ENCODE measurements at regions not wholly inside any gene's neighbourhood (a gene's known extent, or its start where the extent isn't known, plus 50 kb on each side); places are given as distances from the start of the nearest gene placed in this dataset.
"Not testable (repeated sequence)": the region's sequence is repeated elsewhere in the genome, so short reads cannot be mapped to it uniquely, and the experiment has no call there.

- TF ChIP-seq ZNF274 (IDR thresholded peaks at IDR 0.05; ENCODE audit: low read depth, low read length); YY1 (IDR thresholded peaks at IDR 0.05; ENCODE audit: insufficient read depth, insufficient read length); SUZ12 (IDR thresholded peaks at IDR 0.05; ENCODE audit: extremely low read depth, insufficient read depth, insufficient read length): not testable (repeated sequence)
Observed at GRCh38 chr16:16722666-16723065, 343.7 kb downstream of the NPIPA7 start.
